Gastroesophageal sphincter (tissue), 3 donors: ENCODE measurements at regions not wholly inside any gene's neighbourhood (a gene's known extent, or its start where the extent isn't known, plus 50 kb on each side); places are given as distances from the start of the nearest gene placed in this dataset.

Source experiments
- POLR2A ChIP-seq, 2 donors: fragments of 450-650 bp; IDR thresholded peaks; one replicate each; pipeline ENCODE4 v1.6.1; 2017; ENCODE audit warnings: antibody characterized with exemption in 2 of 2, mild to moderate bottlenecking in 2 of 2, moderate library complexity in 1 of 2
- TF ChIP-seq, protein P1 (sequence below), 4 experiments: fragments of 200-600 bp in 2 of 4; fragments of 450-650 bp in 2 of 4; sonication (generic) in 1 of 4; IDR thresholded peaks; one replicate each; pipeline ENCODE4 v1.5.1; 2017 to 2019; ENCODE audit warnings: antibody characterized with exemption in 4 of 4, mild to moderate bottlenecking in 2 of 4, moderate library complexity in 2 of 4

DNA sequence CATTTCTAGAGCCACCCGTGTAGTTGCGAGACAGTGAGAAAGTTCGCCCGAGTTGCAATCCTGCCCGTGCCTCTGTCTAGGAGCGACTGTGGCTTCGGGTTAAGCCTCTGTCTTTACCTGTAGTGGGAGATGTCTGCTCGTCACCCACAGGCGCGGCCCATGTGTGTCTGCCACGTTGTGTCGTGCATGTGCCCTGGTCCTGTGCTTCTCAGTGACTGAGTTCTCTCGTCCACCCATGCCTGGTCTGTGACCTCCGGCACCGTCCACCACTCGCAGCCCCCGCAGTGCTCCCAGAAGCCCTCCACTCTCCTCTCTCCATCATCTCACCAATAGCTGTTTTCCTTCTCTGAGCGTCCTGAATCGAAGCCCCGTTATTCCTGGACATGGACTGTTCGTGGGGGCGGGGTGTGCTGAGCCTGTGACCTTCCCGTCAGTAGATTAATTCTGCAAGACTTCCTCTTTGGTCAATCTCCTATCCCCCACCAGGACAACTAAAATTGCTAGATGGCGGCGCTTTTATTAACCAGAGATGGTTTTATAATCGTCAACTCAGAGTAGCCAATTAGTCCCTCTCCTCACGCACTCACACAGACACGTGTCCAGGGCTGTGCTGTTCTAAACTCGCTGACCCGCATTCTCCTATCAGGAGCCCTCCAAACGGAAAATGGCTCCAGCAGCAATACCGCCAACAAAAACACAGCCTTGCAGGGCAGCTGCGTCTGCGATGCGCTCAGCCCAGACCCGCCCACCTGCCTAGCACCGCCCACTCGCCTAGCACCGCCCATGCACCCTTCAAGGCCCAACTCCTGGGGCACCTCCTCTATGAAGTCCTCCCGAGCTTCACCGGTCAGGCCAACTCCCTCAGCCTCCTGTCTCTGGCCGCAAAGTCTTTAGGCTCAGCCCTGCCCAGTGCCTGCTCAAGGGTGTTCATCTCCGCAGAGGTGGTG lies 119.4 kb downstream of the TWIST2 start:
- TF ChIP-seq, protein P1, sequence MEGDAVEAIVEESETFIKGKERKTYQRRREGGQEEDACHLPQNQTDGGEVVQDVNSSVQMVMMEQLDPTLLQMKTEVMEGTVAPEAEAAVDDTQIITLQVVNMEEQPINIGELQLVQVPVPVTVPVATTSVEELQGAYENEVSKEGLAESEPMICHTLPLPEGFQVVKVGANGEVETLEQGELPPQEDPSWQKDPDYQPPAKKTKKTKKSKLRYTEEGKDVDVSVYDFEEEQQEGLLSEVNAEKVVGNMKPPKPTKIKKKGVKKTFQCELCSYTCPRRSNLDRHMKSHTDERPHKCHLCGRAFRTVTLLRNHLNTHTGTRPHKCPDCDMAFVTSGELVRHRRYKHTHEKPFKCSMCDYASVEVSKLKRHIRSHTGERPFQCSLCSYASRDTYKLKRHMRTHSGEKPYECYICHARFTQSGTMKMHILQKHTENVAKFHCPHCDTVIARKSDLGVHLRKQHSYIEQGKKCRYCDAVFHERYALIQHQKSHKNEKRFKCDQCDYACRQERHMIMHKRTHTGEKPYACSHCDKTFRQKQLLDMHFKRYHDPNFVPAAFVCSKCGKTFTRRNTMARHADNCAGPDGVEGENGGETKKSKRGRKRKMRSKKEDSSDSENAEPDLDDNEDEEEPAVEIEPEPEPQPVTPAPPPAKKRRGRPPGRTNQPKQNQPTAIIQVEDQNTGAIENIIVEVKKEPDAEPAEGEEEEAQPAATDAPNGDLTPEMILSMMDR (IDR thresholded peaks at IDR 0.05) = no peak
- TF ChIP-seq POLR2A (IDR thresholded peaks at IDR 0.05) = no peak
